ENCODE measurements at regions not wholly inside any gene's neighbourhood (a gene's known extent, or its start where the extent isn't known, plus 50 kb on each side); places are given as distances from the start of the nearest gene placed in this dataset.

DNA sequence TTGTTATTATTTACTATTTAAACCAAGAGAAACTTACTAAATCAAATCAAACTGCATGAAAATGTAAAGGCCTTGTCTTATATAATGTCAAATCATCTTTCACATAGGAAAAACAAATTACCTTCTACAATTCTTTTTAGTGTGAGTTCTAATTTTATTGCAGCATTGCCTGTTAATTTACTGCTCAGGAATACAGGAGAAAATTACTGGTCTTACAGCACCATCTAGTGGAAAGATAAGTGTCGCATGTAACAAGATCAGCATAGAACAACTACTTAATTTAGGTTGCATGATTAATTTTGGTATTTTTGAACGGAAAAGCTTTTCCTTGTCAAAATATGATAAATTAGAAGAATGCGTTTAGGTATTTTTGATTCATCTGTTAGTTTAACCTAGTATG is 502.7 kb downstream of the UQCRFS1 start:
- H3K27ac ChIP-seq = no peak overlapping the region
- no peak overlapping the region for H3K4me3 ChIP-seq
- H3K9me3 ChIP-seq = 0 out of 3 replicates have a peak, but pooled peaks cover under 1% of the 10 kb centered on the region
- POLR2A ChIA-PET = no interaction called here
- TF ChIP-seq, protein P1, sequence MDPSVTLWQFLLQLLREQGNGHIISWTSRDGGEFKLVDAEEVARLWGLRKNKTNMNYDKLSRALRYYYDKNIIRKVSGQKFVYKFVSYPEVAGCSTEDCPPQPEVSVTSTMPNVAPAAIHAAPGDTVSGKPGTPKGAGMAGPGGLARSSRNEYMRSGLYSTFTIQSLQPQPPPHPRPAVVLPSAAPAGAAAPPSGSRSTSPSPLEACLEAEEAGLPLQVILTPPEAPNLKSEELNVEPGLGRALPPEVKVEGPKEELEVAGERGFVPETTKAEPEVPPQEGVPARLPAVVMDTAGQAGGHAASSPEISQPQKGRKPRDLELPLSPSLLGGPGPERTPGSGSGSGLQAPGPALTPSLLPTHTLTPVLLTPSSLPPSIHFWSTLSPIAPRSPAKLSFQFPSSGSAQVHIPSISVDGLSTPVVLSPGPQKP (IDR thresholded peaks at IDR 0.05; ENCODE audit: low read depth, low read length) = no peak
- TF ChIP-seq SMC3 (IDR thresholded peaks at IDR 0.05) (peak; percentile 70), FOSB (CRISPR knock-in tag; IDR thresholded peaks at IDR 0.05) (no peak), HDAC2 (IDR thresholded peaks at IDR 0.05) (no peak), RAD21 (conservative IDR thresholded peaks at IDR 0.05 in 1 of 2, IDR thresholded peaks at IDR 0.05 in 1 of 2) (peak; percentile 89 to 92), TFCP2L1 (CRISPR knock-in tag; IDR thresholded peaks at IDR 0.05) (no peak), MAZ (IDR thresholded peaks at IDR 0.05; ENCODE audit: borderline replicate concordance, low read depth, low read length) (no peak), CBX8 (IDR thresholded peaks at IDR 0.05) (no peak), GATA3 (IDR thresholded peaks at IDR 0.05; ENCODE audit: borderline replicate concordance) (no peak), MAFK (IDR thresholded peaks at IDR 0.05; ENCODE audit: partially characterized antibody) (no peak), JUNB (IDR thresholded peaks at IDR 0.05) (no peak), KDM1A (IDR thresholded peaks at IDR 0.05; ENCODE audit: low read depth) (no peak), FOSL2 (IDR thresholded peaks at IDR 0.05) (no peak), FOSL2 (CRISPR knock-in tag; IDR thresholded peaks at IDR 0.05) (no peak), NR3C1 (IDR thresholded peaks at IDR 0.05) (no peak), HOXA7 (CRISPR knock-in tag; IDR thresholded peaks at IDR 0.05) (no peak), ZNF302 (CRISPR knock-in tag; IDR thresholded peaks at IDR 0.05) (no peak), ZSCAN20 (CRISPR knock-in tag; IDR thresholded peaks at IDR 0.05) (no peak)
- TF ChIP-seq, protein P2, sequence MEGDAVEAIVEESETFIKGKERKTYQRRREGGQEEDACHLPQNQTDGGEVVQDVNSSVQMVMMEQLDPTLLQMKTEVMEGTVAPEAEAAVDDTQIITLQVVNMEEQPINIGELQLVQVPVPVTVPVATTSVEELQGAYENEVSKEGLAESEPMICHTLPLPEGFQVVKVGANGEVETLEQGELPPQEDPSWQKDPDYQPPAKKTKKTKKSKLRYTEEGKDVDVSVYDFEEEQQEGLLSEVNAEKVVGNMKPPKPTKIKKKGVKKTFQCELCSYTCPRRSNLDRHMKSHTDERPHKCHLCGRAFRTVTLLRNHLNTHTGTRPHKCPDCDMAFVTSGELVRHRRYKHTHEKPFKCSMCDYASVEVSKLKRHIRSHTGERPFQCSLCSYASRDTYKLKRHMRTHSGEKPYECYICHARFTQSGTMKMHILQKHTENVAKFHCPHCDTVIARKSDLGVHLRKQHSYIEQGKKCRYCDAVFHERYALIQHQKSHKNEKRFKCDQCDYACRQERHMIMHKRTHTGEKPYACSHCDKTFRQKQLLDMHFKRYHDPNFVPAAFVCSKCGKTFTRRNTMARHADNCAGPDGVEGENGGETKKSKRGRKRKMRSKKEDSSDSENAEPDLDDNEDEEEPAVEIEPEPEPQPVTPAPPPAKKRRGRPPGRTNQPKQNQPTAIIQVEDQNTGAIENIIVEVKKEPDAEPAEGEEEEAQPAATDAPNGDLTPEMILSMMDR (IDR thresholded peaks at IDR 0.05) = peak; percentile 87
- peak; percentile 30 to 79 for DNase-seq (ENCODE audit: low read depth in 1 of 2, low spot score in 1 of 2)
- peak; percentile 74 to 83; a peak in 4 of 6 replicates for ATAC-seq
- WGBS (ENCODE audit: missing lambda C conversion rate) = under 1% methylated on average over 3 of the region's 3 CpGs
- no peaks in the 10 kb centered on the region for H3K4me1 ChIP-seq
- no peak overlapping the region for H3K4me2 ChIP-seq
- FAIRE-seq = peak; percentile 100
- CTCF ChIA-PET = interaction anchor here (0.7 to 3.2 kb wide), 15 partner anchors 10 to 1972 kb away, joined by 3 to 13 read pairs (median 5); no protein-coding TSS in a partner anchor

DNA sequence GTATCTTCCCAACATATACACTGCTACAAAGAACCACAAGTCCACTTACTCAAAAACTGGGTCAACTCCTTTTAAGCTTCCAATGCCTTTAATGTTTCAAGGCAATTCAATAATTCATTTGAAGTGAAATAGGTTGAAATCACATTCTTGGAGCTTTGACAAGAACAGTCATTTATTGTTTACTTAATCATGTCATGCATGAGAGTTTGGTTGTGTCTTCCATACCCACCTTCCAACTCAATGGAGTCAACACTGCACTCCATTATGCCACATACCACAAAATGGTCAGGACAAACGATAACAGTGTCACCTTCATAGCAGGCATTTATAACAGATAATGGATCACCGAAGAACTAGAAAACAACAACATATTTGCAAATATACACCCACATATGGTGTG is 506.3 kb downstream of the UQCRFS1 start:
- ATAC-seq (no peak), DNase-seq (ENCODE audit: low read depth in 1 of 2, low spot score in 1 of 2) (no peak), FAIRE-seq (peak; percentile 96)
- H3K27ac ChIP-seq = no peak overlapping the region
- H3K4me2 ChIP-seq = no peak overlapping the region
- no peak for TF ChIP-seq NR3C1 (IDR thresholded peaks at IDR 0.05)
- TF ChIP-seq FOSB (CRISPR knock-in tag; IDR thresholded peaks at IDR 0.05) = no peak
- no peak for TF ChIP-seq ZNF302 (CRISPR knock-in tag; IDR thresholded peaks at IDR 0.05)
- TF ChIP-seq HOXB13 (CRISPR knock-in tag; IDR thresholded peaks at IDR 0.05; ENCODE audit: low read depth) = no peak
- TF ChIP-seq EP300 (IDR thresholded peaks at IDR 0.05) = no peak
- no peak for TF ChIP-seq CHD4 (IDR thresholded peaks at IDR 0.05; ENCODE audit: borderline replicate concordance)
- TF ChIP-seq TP53 (CRISPR knock-in tag; IDR thresholded peaks at IDR 0.05) = no peak
- TF ChIP-seq, protein P3, sequence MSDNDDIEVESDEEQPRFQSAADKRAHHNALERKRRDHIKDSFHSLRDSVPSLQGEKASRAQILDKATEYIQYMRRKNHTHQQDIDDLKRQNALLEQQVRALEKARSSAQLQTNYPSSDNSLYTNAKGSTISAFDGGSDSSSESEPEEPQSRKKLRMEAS (IDR thresholded peaks at IDR 0.05) = no peak
- no peak for TF ChIP-seq GATA3 (IDR thresholded peaks at IDR 0.05; ENCODE audit: borderline replicate concordance)
- ChIA-PET CTCF (interaction anchor here (0.9 kb wide), 1 partner anchor 732 kb away, joined by 3 read pairs; no protein-coding TSS in a partner anchor), POLR2A (no interaction called here)
- no peak overlapping the region for H3K4me3 ChIP-seq
- 0 out of 3 replicates have a peak, but pooled peaks cover 3% of the 10 kb centered on the region for H3K9me3 ChIP-seq
- 3% methylated on average over 2 of the region's 2 CpGs for WGBS (ENCODE audit: missing lambda C conversion rate)
- no peaks in the 10 kb centered on the region for H3K4me1 ChIP-seq

Data from A549 (cell line).